MG63 (cell line): ENCODE measurements at regions not wholly inside any gene's neighbourhood (a gene's known extent, or its start where the extent isn't known, plus 50 kb on each side); places are given as distances from the start of the nearest gene placed in this dataset.

Source experiments
- DNase-seq: peaks from one replicate; pipeline ENCODE4 v3.0.0-alpha.2; 2020
- H3K27me3 ChIP-seq: fragments of 250-450 bp; sonication (Bioruptor Pico); 2 replicates; pipeline ENCODE4 v1.5.1; 2020; ENCODE audit warnings: mild to moderate bottlenecking, moderate library complexity
- H3K36me3 ChIP-seq: fragments of 250-450 bp; sonication (Bioruptor Pico); 2 replicates; pipeline ENCODE4 v1.5.1; 2020; ENCODE audit warnings: mild to moderate bottlenecking, moderate library complexity
- H3K4me3 ChIP-seq: fragments of 250-450 bp; sonication (Bioruptor Pico); 2 replicates; pipeline ENCODE4 v1.5.1; 2020; ENCODE audit warnings: mild to moderate bottlenecking, moderate library complexity
- H3K9me3 ChIP-seq: fragments of 250-450 bp; sonication (Bioruptor Pico); 2 replicates; pipeline ENCODE4 v1.5.1; 2020; ENCODE audit warnings: mild to moderate bottlenecking, moderate library complexity

GRCh38 chr3:148629006-148629405 is 68.7 kb upstream of the AGTR1 start:
- Histone ChIP-seq H3K9me3 (peaks cover 4% of the 10 kb centered on the region; the same call in 1 of the 2 replicates), H3K27me3 (no peaks in the 10 kb centered on the region), H3K36me3 (no peaks in the 10 kb centered on the region), H3K4me3 (no peak overlapping the region)
- DNase-seq: no peak

DNA sequence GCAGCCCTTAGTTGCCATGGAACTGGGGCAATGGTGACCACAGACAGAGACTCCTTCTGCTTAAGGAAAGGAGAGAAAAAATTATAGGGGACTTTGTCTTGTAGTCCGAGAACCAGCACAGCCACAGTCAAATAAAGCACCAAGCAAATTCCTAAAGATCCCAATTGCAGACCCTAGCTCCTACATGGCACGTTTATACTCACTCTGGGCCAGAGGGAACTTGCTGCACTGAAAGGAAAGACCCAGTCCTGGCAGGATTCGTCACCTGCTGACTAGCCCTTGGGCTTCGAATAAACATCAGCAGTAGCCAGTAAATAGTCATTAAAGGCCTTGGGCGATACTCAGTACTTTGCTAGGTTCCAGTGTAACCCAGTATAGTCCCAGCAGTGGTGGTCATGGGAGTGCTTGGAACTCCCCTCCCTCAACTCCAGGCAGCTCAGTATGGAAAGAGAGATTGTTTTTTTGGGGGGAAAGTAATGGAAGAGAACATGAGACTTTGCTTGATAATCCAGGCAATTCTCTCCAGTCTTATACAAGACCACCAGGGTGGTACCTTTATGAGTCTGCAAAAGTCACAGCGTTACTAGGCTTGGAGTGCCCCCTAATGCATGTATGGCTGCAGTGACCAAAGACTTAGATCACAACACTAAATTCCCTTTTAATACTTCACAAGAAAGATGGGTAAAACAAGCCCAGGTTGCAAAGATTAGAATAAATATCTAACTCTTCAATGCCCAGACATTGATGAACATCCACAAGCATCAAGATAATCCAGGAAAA is 66.4 kb upstream of the AGTR1 start:
- H3K4me3 ChIP-seq: no peak overlapping the region
- no peak for DNase-seq
- no peaks in the 10 kb centered on the region for H3K27me3 ChIP-seq
- H3K9me3 ChIP-seq: peaks cover 4% of the 10 kb centered on the region; the same call in 1 of the 2 replicates
- no peaks in the 10 kb centered on the region for H3K36me3 ChIP-seq

- Histone ChIP-seq H3K36me3 (no peaks in the 10 kb centered on the region), H3K4me3 (no peak overlapping the region), H3K27me3 (no peaks in the 10 kb centered on the region), H3K9me3 (no peaks in the 10 kb centered on the region; the same call in 1 of the 2 replicates)
- no peak for DNase-seq
Observed at GRCh38 chr3:148641722-148642121, 56.0 kb upstream of the AGTR1 start.

- Histone ChIP-seq H3K27me3 (no peaks in the 10 kb centered on the region), H3K4me3 (no peak overlapping the region), H3K36me3 (no peaks in the 10 kb centered on the region), H3K9me3 (no peaks in the 10 kb centered on the region; the same call in 1 of the 2 replicates)
- DNase-seq: no peak
Observed at GRCh38 chr3:148642214-148642613, 55.5 kb upstream of the AGTR1 start.

- Histone ChIP-seq H3K9me3 (no peaks in the 10 kb centered on the region; the same call in 1 of the 2 replicates), H3K27me3 (no peaks in the 10 kb centered on the region), H3K4me3 (no peak overlapping the region), H3K36me3 (no peaks in the 10 kb centered on the region)
- no peak for DNase-seq
Observed at GRCh38 chr3:148642616-148643015, 55.1 kb upstream of the AGTR1 start.

- no peaks in the 10 kb centered on the region for H3K36me3 ChIP-seq
- no peak overlapping the region for H3K4me3 ChIP-seq
- no peaks in the 10 kb centered on the region for H3K27me3 ChIP-seq
- no peaks in the 10 kb centered on the region; the same call in 1 of the 2 replicates for H3K9me3 ChIP-seq
- DNase-seq: peak; percentile 79
Observed at GRCh38 chr3:148643389-148643840, 54.3 kb upstream of the AGTR1 start.

DNA sequence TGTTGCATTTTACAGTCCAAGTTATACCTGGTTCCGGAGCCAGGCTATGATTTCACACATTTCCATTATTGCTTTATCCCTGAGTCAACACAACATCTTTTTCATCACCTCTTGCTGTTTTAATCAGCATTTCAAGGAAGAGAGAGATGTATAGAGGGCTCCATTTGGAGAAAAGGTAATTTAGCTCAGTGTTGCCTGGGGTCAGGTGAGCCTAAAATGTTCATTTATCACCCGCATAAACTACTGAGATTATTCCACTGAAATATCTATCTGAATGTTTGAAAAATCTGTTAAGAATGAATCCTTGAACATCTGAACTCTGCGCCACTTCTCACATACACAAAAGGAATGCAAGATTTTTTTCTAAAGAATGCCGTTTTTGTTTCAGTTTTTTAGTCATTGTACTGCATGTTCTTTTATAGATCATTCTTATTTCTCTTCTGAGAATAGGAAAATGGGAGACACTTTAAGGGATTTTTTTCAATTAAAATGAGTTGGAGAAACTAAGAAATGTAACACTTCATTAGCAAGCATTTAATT is 51.5 kb upstream of the AGTR1 start:
- Histone ChIP-seq H3K27me3 (no peaks in the 10 kb centered on the region), H3K4me3 (no peak overlapping the region), H3K9me3 (no peaks in the 10 kb centered on the region; the same call in 1 of the 2 replicates), H3K36me3 (no peaks in the 10 kb centered on the region)
- DNase-seq: no peak
